Smooth muscle cell (in vitro differentiated cells): ENCODE measurements at regions not wholly inside any gene's neighbourhood (a gene's known extent, or its start where the extent isn't known, plus 50 kb on each side); places are given as distances from the start of the nearest gene placed in this dataset.

Experiments
- DNase-seq: peaks from one replicate; lab custom pipeline; 2025; ENCODE audit not compliant: unreplicated experiment; lab: John Stamatoyannopoulos, UW
- H2AFZ ChIP-seq: fragments of 200-600 bp; sonication (generic); 2 replicates; pipeline ENCODE4 v1.6.0; 2016; ENCODE audit warnings: antibody characterized with exemption, low read depth, mild to moderate bottlenecking
- H3F3A ChIP-seq: fragments of 200-600 bp; sonication (generic); 2 replicates; pipeline ENCODE4 v1.6.0; 2017; ENCODE audit warnings: antibody characterized with exemption, low read depth
- H3K27ac ChIP-seq: fragments of 200-600 bp; sonication (generic); 2 replicates; pipeline ENCODE4 v1.5.1; 2016; ENCODE audit warnings: low read depth, mild to moderate bottlenecking
- H3K27me3 ChIP-seq: fragments of 200-600 bp; sonication (generic); 2 replicates; pipeline ENCODE4 v1.6.1; 2016; ENCODE audit warnings: low read depth, mild to moderate bottlenecking
- H3K36me3 ChIP-seq: fragments of 200-600 bp; sonication (generic); 2 replicates; pipeline ENCODE4 v1.5.1; 2016; ENCODE audit warnings: low read depth
- H3K4me1 ChIP-seq: fragments of 200-600 bp; sonication (generic); 2 replicates; pipeline ENCODE4 v1.5.1; 2016; ENCODE audit warnings: low read depth
- H3K4me2 ChIP-seq: fragments of 200-600 bp; sonication (generic); 2 replicates; pipeline ENCODE4 v1.6.0; 2016; ENCODE audit warnings: mild to moderate bottlenecking
- H3K4me3 ChIP-seq: fragments of 200-600 bp; sonication (generic); 2 replicates; pipeline ENCODE4 v1.5.1; 2016; ENCODE audit warnings: mild to moderate bottlenecking
- H3K79me2 ChIP-seq: fragments of 200-600 bp; sonication (generic); 2 replicates; pipeline ENCODE4 v1.6.0; 2016; ENCODE audit warnings: low read depth, mild to moderate bottlenecking
- H3K9ac ChIP-seq: fragments of 200-600 bp; sonication (generic); 2 replicates; pipeline ENCODE4 v1.6.0; 2016; ENCODE audit warnings: low read depth
- H3K9me3 ChIP-seq: fragments of 200-600 bp; sonication (generic); replicated peaks from 2 replicates; pipeline ENCODE4 v1.5.1; 2016; ENCODE audit warnings: low read depth
- H4K20me1 ChIP-seq: fragments of 200-600 bp; sonication (generic); 2 replicates; pipeline ENCODE4 v1.6.0; 2016; ENCODE audit warnings: low read depth
- WGBS: methylation state at CpG from one replicate; pipeline ENCODE4 v1.1.7; 2016; ENCODE audit warnings: low lambda C conversion rate; 5-methylcytosine and 5-hydroxymethylcytosine counted together
- TF ChIP-seq, protein P1 (sequence below): fragments of 200-600 bp; sonication (generic); IDR thresholded peaks from 2 replicates; pipeline ENCODE4 v1.5.1; 2017; ENCODE audit warnings: borderline replicate concordance, mild to moderate bottlenecking, antibody characterized with exemption; ENCODE audit not compliant: insufficient read depth, poor library complexity, severe bottlenecking

DNA sequence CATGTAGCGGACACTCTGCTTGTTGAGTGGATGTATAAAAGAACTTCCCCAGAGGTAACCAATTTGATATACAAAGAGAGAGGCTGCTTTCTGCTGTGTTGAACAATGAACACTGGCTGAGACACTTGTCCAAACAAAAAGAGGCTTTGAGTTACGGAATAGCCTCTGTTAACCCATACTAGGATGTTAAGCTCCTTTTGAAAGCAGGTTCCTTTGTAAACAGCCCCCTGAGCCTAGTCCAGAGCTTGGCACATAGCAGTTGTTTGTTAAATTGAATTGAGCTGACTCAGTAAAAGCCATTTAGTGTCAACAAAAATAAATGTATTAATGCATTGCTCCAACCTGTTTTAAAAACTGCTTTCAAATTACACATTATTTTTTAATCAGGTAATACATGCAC lies 200.1 kb downstream of the MZT1 start:
- TF ChIP-seq, protein P1, sequence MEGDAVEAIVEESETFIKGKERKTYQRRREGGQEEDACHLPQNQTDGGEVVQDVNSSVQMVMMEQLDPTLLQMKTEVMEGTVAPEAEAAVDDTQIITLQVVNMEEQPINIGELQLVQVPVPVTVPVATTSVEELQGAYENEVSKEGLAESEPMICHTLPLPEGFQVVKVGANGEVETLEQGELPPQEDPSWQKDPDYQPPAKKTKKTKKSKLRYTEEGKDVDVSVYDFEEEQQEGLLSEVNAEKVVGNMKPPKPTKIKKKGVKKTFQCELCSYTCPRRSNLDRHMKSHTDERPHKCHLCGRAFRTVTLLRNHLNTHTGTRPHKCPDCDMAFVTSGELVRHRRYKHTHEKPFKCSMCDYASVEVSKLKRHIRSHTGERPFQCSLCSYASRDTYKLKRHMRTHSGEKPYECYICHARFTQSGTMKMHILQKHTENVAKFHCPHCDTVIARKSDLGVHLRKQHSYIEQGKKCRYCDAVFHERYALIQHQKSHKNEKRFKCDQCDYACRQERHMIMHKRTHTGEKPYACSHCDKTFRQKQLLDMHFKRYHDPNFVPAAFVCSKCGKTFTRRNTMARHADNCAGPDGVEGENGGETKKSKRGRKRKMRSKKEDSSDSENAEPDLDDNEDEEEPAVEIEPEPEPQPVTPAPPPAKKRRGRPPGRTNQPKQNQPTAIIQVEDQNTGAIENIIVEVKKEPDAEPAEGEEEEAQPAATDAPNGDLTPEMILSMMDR: no peak
- 93% methylated on average over 2 of the region's 2 CpGs for WGBS
- no peaks in the 10 kb centered on the region for H3K36me3 ChIP-seq
- no peak overlapping the region for H2AFZ ChIP-seq
- peaks cover 18% of the 10 kb centered on the region for H3K4me1 ChIP-seq
- no peaks in the 10 kb centered on the region for H3K27me3 ChIP-seq
- H3K9ac ChIP-seq: no peak overlapping the region
- H3F3A ChIP-seq: peaks cover 3% of the 10 kb centered on the region
- no peaks in the 10 kb centered on the region for H3K79me2 ChIP-seq
- H3K4me2 ChIP-seq: no peak overlapping the region
- H4K20me1 ChIP-seq: no peaks in the 10 kb centered on the region
- no peaks in the 10 kb centered on the region for H3K9me3 ChIP-seq
- no peak for DNase-seq
- H3K27ac ChIP-seq: no peak overlapping the region
- no peak overlapping the region for H3K4me3 ChIP-seq

DNA sequence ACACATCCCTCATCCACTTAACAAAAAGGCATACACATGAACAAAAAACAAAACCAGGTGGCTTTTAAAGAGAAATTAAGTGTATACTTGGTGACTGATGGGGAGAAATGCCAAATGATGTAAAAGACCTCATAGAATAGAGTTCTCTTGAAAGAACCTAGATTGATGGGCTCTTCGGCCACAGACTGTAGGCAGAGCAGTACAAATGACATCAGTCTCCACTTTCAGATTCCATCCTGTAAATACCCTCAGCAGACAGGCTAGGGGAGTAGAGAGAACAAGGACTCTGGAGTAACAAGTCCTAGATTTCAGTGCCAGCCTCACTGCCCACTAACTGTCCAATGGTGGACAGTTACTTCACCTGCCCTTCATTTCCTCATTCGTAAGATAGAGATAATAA lies 203.8 kb downstream of the MZT1 start:
- no peaks in the 10 kb centered on the region for H3K9me3 ChIP-seq
- TF ChIP-seq, protein P1: no peak
- H3K9ac ChIP-seq: no peak overlapping the region
- H3K27ac ChIP-seq: no peak overlapping the region
- no peaks in the 10 kb centered on the region for H3F3A ChIP-seq
- H3K4me1 ChIP-seq: peaks cover 8% of the 10 kb centered on the region
- H3K36me3 ChIP-seq: no peaks in the 10 kb centered on the region
- H2AFZ ChIP-seq: no peak overlapping the region
- H4K20me1 ChIP-seq: no peaks in the 10 kb centered on the region
- 88% methylated on average over 2 of the region's 2 CpGs for WGBS
- H3K4me3 ChIP-seq: no peak overlapping the region
- H3K4me2 ChIP-seq: no peak overlapping the region
- H3K79me2 ChIP-seq: no peaks in the 10 kb centered on the region
- no peak for DNase-seq
- H3K27me3 ChIP-seq: no peaks in the 10 kb centered on the region

DNA sequence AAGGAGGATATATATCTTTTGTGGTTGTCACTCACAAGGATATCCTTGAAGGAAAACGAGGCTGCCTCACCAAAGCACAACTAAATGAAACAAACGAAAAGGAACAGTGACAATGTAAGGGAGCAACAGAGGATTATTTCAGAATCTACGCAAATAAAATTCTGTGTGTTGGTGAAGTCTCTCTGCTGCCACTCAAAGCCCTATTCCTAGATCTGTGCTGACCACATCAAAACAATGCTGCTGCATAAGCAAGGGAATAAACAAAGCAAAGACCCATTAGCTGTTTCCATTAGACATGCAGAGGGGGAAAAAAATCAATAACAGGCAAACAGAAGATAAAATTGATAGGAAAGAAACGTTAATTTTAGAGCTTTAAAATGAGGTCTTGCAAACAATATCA lies 204.4 kb downstream of the MZT1 start:
- Histone ChIP-seq H3K4me1 (peaks cover 8% of the 10 kb centered on the region), H2AFZ (no peak overlapping the region), H3F3A (no peaks in the 10 kb centered on the region), H4K20me1 (no peaks in the 10 kb centered on the region), H3K9me3 (no peaks in the 10 kb centered on the region), H3K4me2 (no peak overlapping the region), H3K79me2 (no peaks in the 10 kb centered on the region), H3K27me3 (no peaks in the 10 kb centered on the region), H3K36me3 (no peaks in the 10 kb centered on the region), H3K4me3 (no peak overlapping the region), H3K9ac (no peak overlapping the region), H3K27ac (no peak overlapping the region)
- 64% methylated on average over 4 of the region's 4 CpGs for WGBS
- no peak for DNase-seq
- TF ChIP-seq, protein P1: no peak

DNA sequence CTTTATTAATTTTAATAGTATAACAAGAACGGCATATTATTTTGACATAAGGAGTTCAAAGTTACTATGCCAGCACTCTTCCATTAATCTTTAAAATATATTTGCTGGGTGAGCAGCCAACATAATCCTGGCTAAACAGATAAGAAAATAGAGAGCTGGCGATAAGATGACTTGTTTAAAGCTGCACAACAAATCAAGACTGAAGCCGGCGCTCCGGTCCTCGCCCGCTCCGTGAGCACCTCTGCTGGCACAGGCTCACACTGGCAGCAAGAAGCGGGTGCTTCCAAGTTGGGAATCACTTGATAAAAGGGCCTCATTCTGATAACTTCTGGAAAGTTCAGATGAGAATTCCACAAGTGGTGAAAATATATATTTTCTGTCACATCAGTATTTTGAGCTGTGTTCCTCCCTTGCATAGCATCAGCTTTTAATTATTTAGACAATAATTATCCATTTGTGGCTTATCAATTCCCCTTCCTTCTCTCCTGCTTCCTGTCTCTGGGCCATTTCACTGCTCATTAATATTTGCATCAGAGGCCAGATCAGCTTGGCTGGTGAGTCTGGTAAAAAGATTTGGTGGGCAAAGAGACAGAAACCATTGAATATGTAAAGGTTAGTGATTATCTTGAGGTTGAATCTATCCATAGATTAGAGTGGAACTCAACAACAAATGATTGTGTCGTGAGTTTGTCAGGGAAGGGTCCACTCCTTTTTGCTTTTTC lies 205.3 kb downstream of the MZT1 start:
- Histone ChIP-seq H4K20me1 (no peaks in the 10 kb centered on the region), H3K27ac (no peak overlapping the region), H3K36me3 (no peaks in the 10 kb centered on the region), H3K27me3 (no peaks in the 10 kb centered on the region), H3K9me3 (no peaks in the 10 kb centered on the region), H3K4me2 (peak overlapping the region; percentile 28), H3F3A (no peaks in the 10 kb centered on the region), H3K4me1 (peaks cover 8% of the 10 kb centered on the region), H2AFZ (peak overlapping the region; percentile 66), H3K79me2 (no peaks in the 10 kb centered on the region), H3K9ac (no peak overlapping the region), H3K4me3 (no peak overlapping the region)
- TF ChIP-seq, protein P1: no peak
- WGBS: 68% methylated on average over 10 of the region's 10 CpGs
- DNase-seq: no peak
